DND-41 (cell line): ENCODE measurements at regions not wholly inside any gene's neighbourhood (a gene's known extent, or its start where the extent isn't known, plus 50 kb on each side); places are given as distances from the start of the nearest gene placed in this dataset.

Experiments
- ATAC-seq: fragments of 200-7000 bp; cut with Tn5 transposase; 3 replicates; pipeline ENCODE4 v1.9.1; 2021; ENCODE audit warnings: low read depth; ENCODE audit not compliant: insufficient read depth
- DNase-seq: peaks from one replicate; pipeline ENCODE4 v3.0.0-alpha.2; 2020
- H2AFZ ChIP-seq: 2 replicates; pipeline ENCODE4 v1.6.0; 2012; ENCODE audit warnings: low read depth, low read length
- H3K27ac ChIP-seq: 2 replicates; pipeline ENCODE4 v1.5.1; 2012; ENCODE audit warnings: low read length, inconsistent platforms
- H3K27me3 ChIP-seq: fragments of 200-600 bp; sonication (generic); 2 replicates; pipeline ENCODE4 v1.6.0; 2012; ENCODE audit warnings: low read length, mild to moderate bottlenecking, inconsistent platforms; ENCODE audit not compliant: insufficient read depth, poor library complexity
- H3K36me3 ChIP-seq: 2 replicates; pipeline ENCODE4 v1.5.1; 2012; ENCODE audit warnings: low read length, inconsistent platforms; ENCODE audit not compliant: insufficient read depth
- H3K4me1 ChIP-seq: 2 replicates; pipeline ENCODE4 v1.5.1; 2012; ENCODE audit warnings: mild to moderate bottlenecking, low read length; ENCODE audit not compliant: insufficient read depth
- H3K4me2 ChIP-seq: 2 replicates; pipeline ENCODE4 v1.6.0; 2012; ENCODE audit warnings: mild to moderate bottlenecking, moderate library complexity, low read length, inconsistent platforms; ENCODE audit not compliant: insufficient read depth
- H3K4me3 ChIP-seq, 2 experiments: fragments of 200-600 bp in 1 of 2; shearing (Covaris generic) in 1 of 2; 2 replicates each; pipeline ENCODE4 v1.5.1; 2012 to 2016; ENCODE audit warnings: inconsistent platforms in 2 of 2, low read length in 2 of 2, mild to moderate bottlenecking in 2 of 2, low read depth in 1 of 2, moderate library complexity in 1 of 2
- H3K79me2 ChIP-seq: 2 replicates; pipeline ENCODE4 v1.6.0; 2012; ENCODE audit warnings: low read length, inconsistent platforms; ENCODE audit not compliant: insufficient read depth
- H3K9ac ChIP-seq: 2 replicates; pipeline ENCODE4 v1.6.0; 2012; ENCODE audit warnings: low read depth, mild to moderate bottlenecking, inconsistent platforms, low read length, moderate library complexity
- H3K9me3 ChIP-seq: 2 replicates; pipeline ENCODE4 v1.5.1; 2012; ENCODE audit warnings: low read length, moderate library complexity, mild to moderate bottlenecking, inconsistent platforms; ENCODE audit not compliant: insufficient read depth, severe bottlenecking
- H4K20me1 ChIP-seq: 2 replicates; pipeline ENCODE4 v1.6.0; 2012; ENCODE audit warnings: low read length; ENCODE audit not compliant: insufficient read depth
- CTCF ChIP-seq: IDR thresholded peaks from 2 replicates; pipeline ENCODE4 v1.5.1; 2012; ENCODE audit warnings: borderline replicate concordance, low read length, moderate library complexity, mild to moderate bottlenecking; ENCODE audit not compliant: poor library complexity, severe bottlenecking; ENCODE audit errors: extremely low read depth
- EZH2 ChIP-seq: IDR thresholded peaks from 3 replicates; pipeline ENCODE4 v1.6.1; 2012; ENCODE audit warnings: borderline replicate concordance, low read depth, mild to moderate bottlenecking, moderate library complexity, low read length, inconsistent platforms; ENCODE audit not compliant: severe bottlenecking

- H3K4me1 ChIP-seq = no peaks in the 10 kb centered on the region
- no peak overlapping the region for H3K27ac ChIP-seq
- no peak overlapping the region for H3K4me3 ChIP-seq
- H3K79me2 ChIP-seq = no peaks in the 10 kb centered on the region
- TF ChIP-seq EZH2 (no peak), CTCF (no peak)
- H3K27me3 ChIP-seq = no peaks in the 10 kb centered on the region
- H3K36me3 ChIP-seq = no peaks in the 10 kb centered on the region
- no peak overlapping the region for H3K4me2 ChIP-seq
- peaks cover 7% of the 10 kb centered on the region for H3K9me3 ChIP-seq
- H4K20me1 ChIP-seq = no peaks in the 10 kb centered on the region
- no peak overlapping the region for H3K9ac ChIP-seq
- DNase-seq = no peak
- H2AFZ ChIP-seq = no peak overlapping the region
- ATAC-seq = no peak
Observed at GRCh38 chr6:152845421-152845820, 94.8 kb downstream of the VIP start.

- H2AFZ ChIP-seq = no peak overlapping the region
- no peak for DNase-seq
- H3K9ac ChIP-seq = no peak overlapping the region
- H3K9me3 ChIP-seq = peaks cover 7% of the 10 kb centered on the region
- H3K27me3 ChIP-seq = no peaks in the 10 kb centered on the region
- no peaks in the 10 kb centered on the region for H3K79me2 ChIP-seq
- no peaks in the 10 kb centered on the region for H3K36me3 ChIP-seq
- no peak for ATAC-seq
- no peak overlapping the region for H3K4me3 ChIP-seq
- H3K4me2 ChIP-seq = no peak overlapping the region
- no peaks in the 10 kb centered on the region for H3K4me1 ChIP-seq
- H3K27ac ChIP-seq = no peak overlapping the region
- no peaks in the 10 kb centered on the region for H4K20me1 ChIP-seq
- TF ChIP-seq CTCF = no peak
- TF ChIP-seq EZH2 = no peak
Observed at GRCh38 chr6:152846825-152847224, 96.2 kb downstream of the VIP start.

- Histone ChIP-seq H3K4me1 (no peaks in the 10 kb centered on the region), H3K27me3 (no peaks in the 10 kb centered on the region), H3K9me3 (peaks cover 7% of the 10 kb centered on the region), H3K27ac (no peak overlapping the region), H4K20me1 (no peaks in the 10 kb centered on the region), H3K4me3 (no peak overlapping the region), H3K36me3 (no peaks in the 10 kb centered on the region), H3K4me2 (no peak overlapping the region), H2AFZ (no peak overlapping the region), H3K9ac (no peak overlapping the region), H3K79me2 (no peaks in the 10 kb centered on the region)
- no peak for TF ChIP-seq CTCF
- no peak for TF ChIP-seq EZH2
- ATAC-seq (no peak), DNase-seq (no peak)
Observed at GRCh38 chr6:152848919-152849318, 98.3 kb downstream of the VIP start.

- Histone ChIP-seq H3K9me3 (no peaks in the 10 kb centered on the region), H4K20me1 (no peaks in the 10 kb centered on the region), H3K27ac (no peak overlapping the region), H3K4me1 (no peaks in the 10 kb centered on the region), H3K36me3 (no peaks in the 10 kb centered on the region), H3K4me2 (no peak overlapping the region), H3K4me3 (no peak overlapping the region), H2AFZ (no peak overlapping the region), H3K27me3 (peaks cover 6% of the 10 kb centered on the region), H3K9ac (no peak overlapping the region), H3K79me2 (no peaks in the 10 kb centered on the region)
- DNase-seq (no peak), ATAC-seq (no peak)
- no peak for TF ChIP-seq EZH2
- TF ChIP-seq CTCF = no peak
Observed at GRCh38 chr6:152854086-152854795, 103.6 kb downstream of the VIP start.
